A673 (cell line): ENCODE measurements at regions not wholly inside any gene's neighbourhood (a gene's known extent, or its start where the extent isn't known, plus 50 kb on each side); places are given as distances from the start of the nearest gene placed in this dataset.

Source experiments
- BruUV-seq: library from RNA; stranded (reverse); fragments of 400-500 nt; replicated peaks from 2 replicates; lab custom pipeline; 2021; lab: Mats Ljungman, UMichigan
- CTCF ChIA-PET: fragments of 300-600 bp; sonication (Branson Sonifier 250); formaldehyde crosslinking; loops from one replicate; lab custom pipeline; 2022; ENCODE audit warnings: antibody characterized with exemption; lab: Charles Lee
- POLR2A ChIA-PET: fragments of 300-600 bp; sonication (Branson Sonifier 250); formaldehyde crosslinking; loops from one replicate; lab custom pipeline; 2022; ENCODE audit warnings: antibody characterized with exemption; ENCODE audit not compliant: low non-redundant PET; lab: Charles Lee
- DNase-seq: peaks from one replicate; pipeline ENCODE4 v3.0.0-alpha.2; 2015; ENCODE audit warnings: low spot score
- H3K27ac ChIP-seq: fragments of 200-600 bp; sonication (generic); 2 replicates; pipeline ENCODE4 v1.5.1; 2016; ENCODE audit warnings: mixed run types, low read depth, mild to moderate bottlenecking, mixed read lengths, antibody characterized with exemption, low read length; ENCODE audit not compliant: poor library complexity, severe bottlenecking
- H3K27me3 ChIP-seq: fragments of 200-600 bp; sonication (generic); replicated peaks from 2 replicates; pipeline ENCODE4 v1.6.1; 2017; ENCODE audit warnings: mixed run types, low read depth, mild to moderate bottlenecking, mixed read lengths, antibody characterized with exemption, low read length; ENCODE audit not compliant: insufficient read depth, poor library complexity
- H3K36me3 ChIP-seq: fragments of 200-600 bp; sonication (generic); 2 replicates; pipeline ENCODE4 v1.6.1; 2016; ENCODE audit warnings: mixed run types, mild to moderate bottlenecking, mixed read lengths, antibody characterized with exemption, low read length; ENCODE audit not compliant: insufficient read depth, poor library complexity, severe bottlenecking
- H3K4me1 ChIP-seq: fragments of 200-600 bp; sonication (generic); 2 replicates; pipeline ENCODE4 v1.6.1; 2017; ENCODE audit warnings: mixed run types, mild to moderate bottlenecking, mixed read lengths, antibody characterized with exemption, low read length; ENCODE audit not compliant: insufficient read depth, poor library complexity, severe bottlenecking
- H3K4me3 ChIP-seq: fragments of 200-600 bp; sonication (generic); 2 replicates; pipeline ENCODE4 v1.5.1; 2016; ENCODE audit warnings: low read depth, mixed run types, mild to moderate bottlenecking, mixed read lengths, low read length; ENCODE audit not compliant: poor library complexity, severe bottlenecking
- H3K9me3 ChIP-seq: fragments of 200-600 bp; sonication (generic); 2 replicates; pipeline ENCODE4 v1.6.1; 2016; ENCODE audit warnings: mixed run types, low read depth, mild to moderate bottlenecking, mixed read lengths, antibody characterized with exemption, low read length; ENCODE audit not compliant: poor library complexity, severe bottlenecking
- EZH2 ChIP-seq: fragments of 200-600 bp; sonication (generic); IDR thresholded peaks from 2 replicates; pipeline ENCODE4 v1.6.1; 2017; ENCODE audit warnings: borderline replicate concordance, low read depth, mild to moderate bottlenecking, mixed read lengths, antibody characterized with exemption, low read length; ENCODE audit not compliant: poor library complexity, severe bottlenecking
- intact Hi-C: fragments of 100-400 bp; cut with micrococcal nuclease; formaldehyde crosslinking; loops from one replicate; pipeline ENCODE4 v1.10.0; 2022; ENCODE audit not compliant: unreplicated experiment
- TF ChIP-seq, protein P1 (sequence below): fragments of 300-800, 200-600 bp; sonication (generic); conservative IDR thresholded peaks from 2 replicates; pipeline ENCODE4 v1.5.1; 2017; ENCODE audit warnings: low read depth, mild to moderate bottlenecking, antibody characterized with exemption, low read length, moderate library complexity, mixed read lengths

DNA sequence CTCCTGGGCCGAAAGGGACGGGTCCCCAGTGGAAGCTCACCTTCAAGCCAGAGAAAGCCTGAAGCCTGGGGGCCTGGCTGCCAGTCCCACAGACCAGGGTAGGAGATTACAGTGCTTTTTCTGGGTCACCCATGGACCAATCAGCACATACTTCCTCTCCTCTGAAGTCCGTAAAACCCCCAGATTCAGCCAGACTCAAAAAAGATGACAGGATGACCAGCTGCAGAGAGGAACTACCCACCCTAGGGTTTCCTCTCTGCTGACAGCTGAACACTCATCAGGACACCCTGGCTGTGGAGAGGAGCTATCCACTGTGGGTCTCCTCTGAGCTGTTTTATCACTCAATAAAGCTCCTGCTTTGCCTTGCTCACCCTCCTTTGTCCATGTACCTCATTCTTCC lies 78.0 kb downstream of the SAMD9 start:
- no peak for TF ChIP-seq EZH2
- TF ChIP-seq, protein P1, sequence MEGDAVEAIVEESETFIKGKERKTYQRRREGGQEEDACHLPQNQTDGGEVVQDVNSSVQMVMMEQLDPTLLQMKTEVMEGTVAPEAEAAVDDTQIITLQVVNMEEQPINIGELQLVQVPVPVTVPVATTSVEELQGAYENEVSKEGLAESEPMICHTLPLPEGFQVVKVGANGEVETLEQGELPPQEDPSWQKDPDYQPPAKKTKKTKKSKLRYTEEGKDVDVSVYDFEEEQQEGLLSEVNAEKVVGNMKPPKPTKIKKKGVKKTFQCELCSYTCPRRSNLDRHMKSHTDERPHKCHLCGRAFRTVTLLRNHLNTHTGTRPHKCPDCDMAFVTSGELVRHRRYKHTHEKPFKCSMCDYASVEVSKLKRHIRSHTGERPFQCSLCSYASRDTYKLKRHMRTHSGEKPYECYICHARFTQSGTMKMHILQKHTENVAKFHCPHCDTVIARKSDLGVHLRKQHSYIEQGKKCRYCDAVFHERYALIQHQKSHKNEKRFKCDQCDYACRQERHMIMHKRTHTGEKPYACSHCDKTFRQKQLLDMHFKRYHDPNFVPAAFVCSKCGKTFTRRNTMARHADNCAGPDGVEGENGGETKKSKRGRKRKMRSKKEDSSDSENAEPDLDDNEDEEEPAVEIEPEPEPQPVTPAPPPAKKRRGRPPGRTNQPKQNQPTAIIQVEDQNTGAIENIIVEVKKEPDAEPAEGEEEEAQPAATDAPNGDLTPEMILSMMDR = no peak
- H3K4me1 ChIP-seq = peaks cover 4% of the 10 kb centered on the region
- H3K4me3 ChIP-seq = no peak overlapping the region
- H3K9me3 ChIP-seq = no peaks in the 10 kb centered on the region
- DNase-seq = no peak
- H3K27ac ChIP-seq = no peak overlapping the region
- H3K27me3 ChIP-seq = no peaks in the 10 kb centered on the region
- ChIA-PET POLR2A (no interaction called here), CTCF (no interaction called here)
- no TSS peak for BruUV-seq
- H3K36me3 ChIP-seq = no peaks in the 10 kb centered on the region
- intact Hi-C loops = no loop called here

DNA sequence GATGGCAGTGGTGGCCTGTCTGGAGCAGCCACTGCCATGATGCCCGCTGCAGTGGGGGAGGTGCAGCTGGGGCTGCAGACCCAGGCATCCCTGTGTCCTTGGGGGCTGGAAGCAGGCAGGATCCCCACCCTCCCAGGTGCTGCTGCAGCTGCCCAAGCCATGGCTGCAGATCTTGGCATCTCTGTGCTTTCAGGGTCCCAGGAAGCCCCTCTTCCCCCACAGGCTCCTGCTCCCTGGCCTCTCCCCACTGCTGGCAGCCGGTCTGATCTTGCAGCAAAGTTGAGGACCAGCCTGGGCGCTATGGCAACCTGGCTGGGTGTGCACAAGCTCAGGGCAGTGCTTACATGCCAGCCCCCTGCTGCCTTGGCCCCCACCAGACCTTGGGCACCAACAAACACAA lies 78.5 kb downstream of the SAMD9 start:
- ChIA-PET CTCF (no interaction called here), POLR2A (no interaction called here)
- H3K36me3 ChIP-seq = no peaks in the 10 kb centered on the region
- no peaks in the 10 kb centered on the region for H3K9me3 ChIP-seq
- peaks cover 4% of the 10 kb centered on the region for H3K4me1 ChIP-seq
- TF ChIP-seq, protein P1 = no peak
- no peak for TF ChIP-seq EZH2
- H3K4me3 ChIP-seq = no peak overlapping the region
- BruUV-seq = no TSS peak
- H3K27ac ChIP-seq = no peak overlapping the region
- intact Hi-C loops = no loop called here
- no peaks in the 10 kb centered on the region for H3K27me3 ChIP-seq
- no peak for DNase-seq

DNA sequence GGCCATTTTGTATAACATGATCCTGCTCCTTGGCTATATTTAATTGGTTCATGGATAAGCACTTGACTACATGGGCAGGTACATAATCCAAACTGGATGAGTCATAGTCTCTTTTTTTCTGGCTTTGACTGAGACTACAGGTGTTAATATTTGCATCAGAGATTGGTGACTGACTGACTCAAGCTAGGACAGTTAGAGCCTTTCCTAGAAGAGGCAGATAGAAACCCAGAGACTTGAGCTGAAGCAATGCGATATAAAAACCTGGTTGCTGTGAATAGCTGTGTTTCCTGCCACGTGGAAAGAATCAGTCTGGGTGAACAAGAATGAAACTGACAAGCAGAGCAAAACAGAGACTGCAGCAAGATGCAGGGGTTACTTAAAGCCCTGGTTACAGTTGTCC lies 81.0 kb downstream of the SAMD9 start:
- no peak for DNase-seq
- CTCF ChIA-PET = no interaction called here

More for the DNA sequence above, 81.0 kb downstream of the SAMD9 start:
- no peaks in the 10 kb centered on the region for H3K4me1 ChIP-seq
- H3K9me3 ChIP-seq = no peaks in the 10 kb centered on the region
- intact Hi-C loops = no loop called here
- H3K36me3 ChIP-seq = no peaks in the 10 kb centered on the region
- POLR2A ChIA-PET = no interaction called here
- no TSS peak for BruUV-seq
- no peak overlapping the region for H3K27ac ChIP-seq
- TF ChIP-seq, protein P1 = no peak
- no peak for TF ChIP-seq EZH2
- H3K4me3 ChIP-seq = no peak overlapping the region
- H3K27me3 ChIP-seq = no peaks in the 10 kb centered on the region
